ENCODE measurements at regions not wholly inside any gene's neighbourhood (a gene's known extent, or its start where the extent isn't known, plus 50 kb on each side); places are given as distances from the start of the nearest gene placed in this dataset.

DNA sequence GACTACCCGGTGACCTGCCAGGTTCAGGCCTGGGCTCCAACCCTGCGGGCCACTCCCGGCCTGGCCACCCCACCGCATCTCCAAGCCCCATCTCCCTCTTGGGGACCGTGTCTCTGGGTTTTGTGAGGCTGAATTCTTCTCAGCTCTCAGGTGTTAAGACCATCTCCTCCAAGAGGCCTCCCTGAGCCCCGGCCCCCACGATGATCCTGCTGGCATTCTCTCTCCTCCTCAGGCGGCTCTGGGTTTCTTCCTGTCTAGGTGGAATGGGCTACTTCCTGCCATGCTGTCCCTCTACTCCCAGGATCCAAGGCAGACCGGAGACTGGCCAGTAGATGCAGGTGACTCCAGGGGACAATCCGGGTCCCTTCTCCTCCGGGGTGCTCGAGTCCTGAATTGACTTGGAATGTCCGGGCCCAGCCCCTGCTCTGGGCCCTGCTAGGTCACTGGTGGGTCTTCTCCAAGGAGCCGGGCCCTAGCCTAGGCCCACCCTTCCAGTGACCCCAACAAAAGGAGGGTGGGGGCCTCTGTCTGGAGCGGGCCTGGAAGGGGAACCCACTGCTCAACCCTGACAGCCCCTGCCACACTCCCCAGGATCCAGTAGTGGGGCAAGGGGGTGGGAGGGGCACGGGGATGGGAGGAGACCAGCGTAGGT, 219.8 kb downstream of the C9orf50 start:
- DNase-seq: no peak

DNA sequence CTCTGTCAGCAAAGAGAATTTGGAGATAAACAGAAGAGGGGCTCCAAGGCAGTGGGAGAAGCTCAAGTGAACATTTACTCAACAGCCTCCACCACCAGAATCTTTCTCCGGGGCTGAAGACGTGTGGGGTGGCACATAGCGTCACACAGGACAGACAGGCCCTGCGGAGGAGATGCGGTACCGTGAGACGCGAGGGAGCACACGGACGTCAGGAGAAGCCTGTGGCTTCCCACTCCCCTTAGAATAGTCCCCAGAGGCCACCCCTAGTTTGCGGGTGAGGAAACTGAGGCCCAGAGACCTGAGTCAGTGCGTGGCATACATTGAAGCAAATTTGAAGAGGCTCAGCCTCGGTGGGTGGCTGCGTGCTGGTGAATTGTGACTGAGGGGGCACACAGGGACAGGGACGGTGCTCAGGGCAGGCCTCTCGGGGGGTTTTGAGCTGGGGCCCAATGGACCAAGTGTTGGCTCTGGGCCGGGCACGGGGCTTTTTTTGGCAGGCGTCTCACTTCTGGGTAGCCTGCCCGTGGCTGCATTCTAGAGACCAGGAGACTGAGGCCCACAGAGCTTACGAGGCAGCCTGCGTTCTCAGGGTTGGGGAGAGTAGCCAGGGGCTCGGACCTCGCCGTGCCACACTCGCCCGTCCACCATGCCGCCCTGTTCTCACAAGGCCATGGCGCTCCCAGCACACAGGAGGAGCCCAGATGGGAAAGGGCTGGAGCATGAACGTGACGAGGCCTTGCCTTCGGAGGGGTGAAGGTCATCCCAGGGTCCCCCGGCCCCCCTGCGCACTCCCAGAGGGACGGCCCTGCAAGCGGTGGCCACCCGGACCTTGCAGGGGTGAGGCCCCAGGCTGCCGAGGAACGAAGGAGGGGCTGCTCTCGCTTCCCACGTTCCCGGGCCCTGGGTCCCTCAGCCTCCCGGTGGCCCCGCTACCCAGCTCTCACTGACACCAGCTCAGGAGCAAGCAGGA, 220.6 kb downstream of the C9orf50 start:
- no peak for DNase-seq

DNA sequence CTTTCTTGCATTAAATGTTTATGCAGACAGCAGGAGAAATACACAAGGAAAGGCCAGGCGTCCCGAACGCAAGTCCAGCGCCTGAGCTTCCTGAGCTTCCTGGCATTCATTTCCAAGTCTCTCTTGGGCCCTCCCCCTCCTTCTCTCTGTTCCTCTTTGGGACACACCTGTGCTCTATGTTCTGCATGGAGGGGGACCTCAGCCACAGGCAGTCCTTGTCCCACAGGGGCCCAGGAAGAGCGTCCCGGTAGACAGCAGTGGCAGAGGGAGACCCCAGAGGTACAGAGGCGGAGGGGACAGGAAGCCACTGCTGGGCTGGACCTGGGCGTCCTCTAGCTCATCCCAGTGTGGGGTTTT, 221.3 kb downstream of the C9orf50 start:
- DNase-seq: no peak

DNA sequence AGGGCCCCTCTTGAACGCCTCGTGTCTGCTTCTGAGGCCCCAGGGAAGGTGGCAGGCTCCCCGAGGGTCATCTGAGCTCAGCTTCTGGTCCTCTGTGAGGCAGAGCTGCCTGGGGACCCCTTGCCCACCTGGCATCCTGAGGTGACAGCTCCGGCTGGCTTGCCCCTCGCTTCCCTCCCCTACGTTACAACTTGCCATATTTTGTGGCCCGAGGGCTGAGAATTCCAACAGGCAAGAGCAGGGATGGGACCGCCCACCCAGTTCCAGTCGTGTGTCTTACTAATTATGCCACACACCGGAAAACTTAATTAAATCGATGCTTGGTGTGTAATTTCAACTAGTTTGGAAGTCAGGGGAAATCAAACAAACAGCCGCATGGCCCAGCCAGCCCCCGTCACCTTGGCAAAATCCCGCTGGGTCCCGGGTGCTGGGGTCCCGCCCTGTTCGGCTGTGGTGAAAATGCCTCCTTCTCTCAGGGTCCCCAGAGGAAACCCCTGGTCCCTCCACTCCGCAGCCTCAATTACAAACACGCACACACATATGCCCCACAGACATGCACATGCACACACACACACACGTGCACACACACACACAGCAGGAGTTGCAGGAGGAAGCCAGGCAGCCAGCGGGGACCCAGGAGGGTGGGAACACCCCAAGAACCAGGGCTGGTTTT, 221.0 kb upstream of the IER5L start:
- DNase-seq: no peak

DNA sequence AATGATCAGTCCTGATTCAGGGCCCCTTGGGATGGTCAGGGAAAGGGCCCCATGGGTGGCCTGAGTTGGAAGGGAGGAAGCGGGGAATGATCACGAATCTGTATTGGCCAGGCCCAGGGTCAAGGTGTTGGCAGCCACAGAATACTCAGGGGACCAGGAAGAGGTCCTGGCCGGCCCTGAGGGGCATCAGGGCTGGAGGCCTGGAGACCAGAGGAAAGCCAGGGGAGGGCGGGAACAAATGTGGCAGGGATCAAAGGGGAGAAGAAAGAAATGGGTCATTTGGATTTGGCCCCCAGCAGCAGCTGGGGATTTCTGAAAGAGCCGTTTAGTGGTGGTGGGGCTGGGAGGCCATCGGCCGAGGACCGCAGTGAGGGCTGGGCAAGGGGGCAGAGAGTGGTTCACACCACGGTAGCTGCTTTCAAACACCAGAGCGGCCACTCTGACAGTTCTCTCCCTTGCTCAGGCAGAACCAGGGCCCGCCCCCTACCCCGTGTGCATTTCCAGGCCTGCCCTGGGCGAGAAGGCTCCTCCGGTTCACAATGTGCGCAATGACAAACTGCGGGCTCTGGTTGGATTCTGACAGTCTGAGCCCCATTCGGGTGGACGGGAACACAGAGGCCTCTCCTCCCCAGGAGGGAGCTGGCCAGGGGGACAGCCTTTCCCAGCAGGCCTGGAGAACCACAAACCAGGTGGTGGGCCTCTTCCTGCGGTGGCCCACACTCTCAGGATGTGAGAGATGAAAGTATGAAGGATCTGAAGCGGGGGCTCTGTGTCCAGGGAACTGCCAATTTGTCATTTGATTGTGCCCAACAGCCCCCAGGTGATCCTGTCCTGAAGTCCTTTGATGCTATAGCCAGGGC, 220.3 kb upstream of the IER5L start:
- DNase-seq: no peak

DNA sequence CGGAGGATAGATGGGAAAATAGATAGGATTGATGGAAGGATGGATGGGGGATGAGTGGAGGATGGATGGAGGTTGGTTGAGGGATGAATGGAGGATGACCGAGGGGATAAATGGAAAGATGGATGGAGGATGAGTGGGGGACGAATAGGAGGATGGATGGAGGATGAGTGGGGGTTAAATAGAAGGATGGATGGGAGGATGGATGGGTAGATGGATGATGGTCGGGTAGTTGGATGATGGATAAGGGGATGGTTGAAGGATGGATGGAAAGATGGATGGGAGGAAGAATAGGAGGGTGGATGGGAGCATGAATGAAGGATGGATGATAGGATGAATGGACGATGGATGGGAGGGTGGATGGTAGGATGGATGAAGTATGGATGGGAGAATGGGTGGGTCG, 219.3 kb upstream of the IER5L start:
- no peak for DNase-seq

DNA sequence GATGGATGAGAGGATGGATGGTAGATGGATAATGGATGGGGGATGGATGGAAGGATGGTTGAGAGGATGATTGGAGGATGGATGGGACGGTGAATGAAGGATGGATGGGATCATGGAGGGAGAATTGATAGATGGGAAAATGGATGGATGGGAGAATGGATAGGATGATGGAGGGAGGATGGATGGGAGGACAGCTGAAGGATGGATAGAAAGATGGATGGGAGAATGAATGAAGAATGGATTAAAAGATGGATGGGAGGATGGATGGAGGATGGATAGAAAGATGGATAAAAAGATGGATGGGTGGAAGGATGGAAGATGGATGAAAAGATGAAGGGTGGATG, 218.3 kb upstream of the IER5L start:
- no peak for DNase-seq

DNA sequence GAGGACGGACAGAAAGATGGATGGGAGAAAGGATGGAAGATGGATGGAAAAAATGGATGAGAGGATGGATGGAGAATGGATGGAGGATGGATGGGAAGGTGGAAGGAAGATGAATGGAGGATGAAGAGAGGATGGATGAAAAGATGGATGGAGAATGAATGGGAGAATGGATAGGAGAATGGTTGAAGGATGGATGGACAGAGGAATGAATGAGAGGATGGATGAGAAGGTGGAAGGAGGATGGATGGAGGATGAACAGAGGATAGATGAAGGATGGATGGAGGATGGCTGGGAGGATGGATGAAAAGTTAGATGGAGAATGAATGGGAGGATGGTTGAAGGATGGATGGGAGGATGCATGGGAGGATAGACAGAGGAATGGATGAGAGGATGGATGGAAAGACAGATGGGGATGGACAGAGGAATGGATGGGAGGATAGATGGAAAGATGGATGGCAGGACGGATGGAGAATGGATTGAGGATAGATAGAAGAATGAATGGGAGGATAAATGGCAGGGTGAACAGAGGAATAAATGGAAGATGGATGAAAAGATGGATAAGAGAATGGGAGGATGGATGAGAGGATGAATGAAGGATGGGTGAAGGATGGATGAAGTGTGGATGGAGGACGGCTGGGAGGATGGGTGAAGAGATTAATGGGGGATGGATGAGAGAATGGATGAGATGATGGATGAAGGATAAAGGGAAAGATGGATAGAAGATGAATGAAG, 217.7 kb upstream of the IER5L start:
- no peak for DNase-seq

DNA sequence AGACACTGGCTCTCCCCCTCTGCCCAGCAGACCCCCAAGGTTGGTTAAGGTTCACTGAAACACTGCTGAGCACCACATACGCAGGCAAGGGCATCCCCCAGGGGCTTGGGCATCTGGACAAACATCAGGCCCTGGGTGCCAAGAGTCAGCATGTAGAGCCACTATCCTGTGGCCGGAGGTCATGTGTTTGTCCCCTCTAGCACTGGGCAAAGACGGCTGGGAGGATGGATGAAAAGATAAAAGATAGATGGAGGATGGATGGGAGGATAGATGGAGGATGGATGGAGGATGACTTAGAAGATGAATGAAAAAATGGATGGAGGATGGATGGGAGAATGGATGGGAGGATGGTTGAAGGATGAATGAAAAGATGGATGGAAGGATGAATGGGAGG, 216.8 kb upstream of the IER5L start:
- DNase-seq: no peak

DNA sequence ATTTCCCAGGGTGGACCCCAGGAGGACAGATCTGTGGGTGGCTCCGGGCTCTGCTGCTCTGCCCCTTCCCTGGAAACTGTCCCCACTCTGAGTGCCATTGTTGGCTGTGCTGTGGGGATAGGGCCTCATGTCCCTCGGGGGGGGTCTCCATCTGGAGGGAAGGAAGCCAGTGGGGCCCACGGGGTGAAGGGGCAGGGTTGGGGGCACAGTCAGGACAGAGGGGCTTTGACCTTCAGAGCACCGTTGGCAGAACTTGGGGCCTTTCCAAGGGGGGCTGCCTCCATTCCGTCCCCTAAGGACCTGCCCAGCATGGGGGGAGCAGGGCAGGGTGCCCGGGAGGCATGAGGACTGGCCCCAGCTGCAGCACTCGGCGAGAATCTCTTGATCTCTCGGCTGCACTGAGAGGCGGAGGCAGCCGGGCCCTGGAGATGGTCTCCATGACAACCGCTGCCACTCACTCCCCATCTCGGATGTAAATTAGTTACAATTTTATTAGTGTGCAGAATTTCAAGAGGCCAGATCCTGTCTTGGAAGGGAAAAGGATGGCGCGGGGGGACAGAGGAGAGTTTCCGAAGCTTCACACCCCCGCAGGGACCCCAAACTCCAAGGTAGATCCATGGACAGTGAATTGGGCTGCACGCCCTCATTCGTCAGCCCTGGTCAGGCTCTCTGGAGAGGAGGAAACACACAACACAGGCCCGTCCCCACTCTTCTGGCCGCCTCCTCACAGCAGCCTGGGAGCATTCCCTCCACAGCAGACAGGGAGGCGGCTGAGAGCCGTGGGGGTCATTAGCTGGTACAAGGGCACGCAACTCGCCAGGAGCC, 216.2 kb upstream of the IER5L start:
- DNase-seq: no peak

DNA sequence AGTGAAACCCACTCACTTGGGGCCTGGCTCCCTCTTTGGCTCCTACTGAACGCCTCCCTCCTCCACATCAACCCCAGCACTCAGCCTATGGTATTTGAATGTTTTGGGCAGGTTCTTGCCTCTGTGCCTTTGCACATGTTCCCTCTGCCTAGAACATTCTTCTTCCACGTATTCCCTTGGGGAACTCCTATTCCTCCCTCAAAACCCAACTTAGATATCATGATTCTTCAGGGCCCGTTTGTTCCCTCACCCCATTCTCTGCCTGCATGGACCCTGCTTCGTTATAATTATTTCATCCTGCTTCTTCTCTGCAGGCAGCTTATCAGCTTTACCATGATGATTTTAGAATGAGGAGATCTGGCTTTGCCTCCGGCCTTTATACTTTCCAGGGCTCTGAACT, 215.0 kb upstream of the IER5L start:
- DNase-seq: no peak

DNA sequence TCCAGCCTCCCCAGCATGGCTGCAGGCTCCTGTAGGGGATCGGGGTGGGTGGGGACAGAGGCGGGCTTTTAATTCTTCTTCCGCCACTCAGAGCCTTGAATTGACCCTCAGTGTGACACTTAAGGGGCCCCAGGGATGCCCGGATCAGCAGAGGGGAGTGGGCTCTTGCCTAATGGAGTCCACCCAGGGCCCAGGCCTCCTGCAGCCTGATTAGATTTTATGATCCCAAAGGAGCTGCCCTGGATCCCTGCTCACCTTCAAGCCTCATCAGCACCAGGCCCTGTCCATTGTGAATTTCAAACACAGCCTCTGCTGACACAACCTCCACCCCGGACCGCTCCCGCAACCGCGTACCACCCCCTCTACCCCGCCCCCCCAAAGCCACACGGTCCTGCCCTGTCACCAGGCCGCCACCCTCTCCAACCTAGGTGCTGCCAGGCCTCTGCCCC, 214.1 kb upstream of the IER5L start:
- no peak for DNase-seq

DNA sequence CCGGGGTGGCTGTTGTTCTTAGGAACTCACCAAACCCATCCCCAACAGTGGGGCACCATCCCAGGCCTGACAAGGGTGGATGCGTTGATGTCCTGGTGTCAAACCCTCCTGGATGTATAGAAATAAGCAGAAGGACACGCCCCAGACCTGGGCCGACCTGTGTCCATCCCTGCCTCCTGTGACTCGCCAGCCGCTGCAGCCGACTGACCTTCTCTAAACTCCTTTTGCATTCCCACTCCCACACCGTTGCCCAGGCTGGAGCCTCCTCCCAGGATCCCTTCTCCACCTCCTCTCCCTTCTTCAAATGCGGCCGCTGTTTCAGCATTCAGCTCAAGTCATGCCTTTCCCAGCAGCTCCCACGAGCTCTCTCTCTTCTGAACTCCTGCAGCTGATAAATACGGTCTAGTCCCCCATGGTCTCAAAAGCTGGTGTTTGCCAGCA, 213.2 kb upstream of the IER5L start:
- DNase-seq: no peak

DNA sequence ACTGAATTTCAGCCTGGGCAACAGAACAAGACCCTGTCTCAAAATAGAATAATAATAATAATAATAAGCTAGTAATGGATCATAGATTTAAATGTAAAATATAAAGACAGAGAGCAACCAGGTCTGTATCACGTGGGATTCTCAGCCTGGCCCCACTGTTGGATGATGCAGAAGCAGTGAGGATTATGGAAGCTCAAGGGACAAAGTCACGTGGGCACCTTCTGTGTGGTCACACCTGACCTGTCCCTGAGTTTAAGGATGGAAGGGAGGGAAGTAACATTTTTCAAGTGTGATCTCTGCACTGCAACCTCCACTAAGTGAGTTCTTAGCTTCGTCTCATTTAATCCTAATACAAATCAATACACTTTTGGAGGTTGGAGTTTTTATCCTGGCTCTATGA, 212.5 kb upstream of the IER5L start:
- no peak for DNase-seq

DNA sequence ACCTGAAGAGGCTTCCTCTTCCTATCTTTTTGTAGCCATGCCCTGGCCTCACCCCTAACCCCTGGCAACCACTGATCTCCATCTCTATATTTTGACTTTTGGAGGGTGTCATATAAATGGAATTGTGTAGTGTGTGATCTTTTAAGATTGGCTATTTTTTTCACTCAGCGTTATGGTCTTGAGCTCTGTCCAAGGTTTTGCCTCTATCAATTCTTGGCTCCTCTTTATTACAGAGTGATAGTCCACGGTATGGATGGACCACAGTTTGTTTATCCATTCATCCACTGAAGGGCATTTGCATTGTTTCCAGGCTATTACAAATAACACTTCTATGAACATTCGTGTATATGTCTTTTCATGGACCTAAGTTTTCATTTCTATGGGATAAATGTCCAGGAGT, 209.8 kb upstream of the IER5L start:
- DNase-seq: no peak

DNA sequence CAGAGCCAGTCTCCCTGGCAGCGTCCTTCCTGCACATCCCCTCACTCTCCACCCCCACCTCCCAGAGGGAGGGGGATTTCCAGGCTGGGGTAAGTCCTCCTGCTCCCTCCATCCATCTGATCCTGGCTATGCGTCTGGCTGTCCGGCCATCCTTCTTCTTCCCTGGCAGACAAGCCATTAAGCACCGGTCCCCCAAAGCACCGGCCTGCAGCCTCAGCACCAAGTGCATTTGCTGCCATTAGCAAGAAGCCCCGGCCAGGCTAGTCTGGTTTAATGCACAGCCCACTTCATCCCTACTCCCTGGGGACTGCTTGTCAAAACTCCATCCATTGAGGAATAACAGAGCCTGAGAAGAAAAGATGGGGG, 208.7 kb upstream of the IER5L start:
- DNase-seq: no peak

DNA sequence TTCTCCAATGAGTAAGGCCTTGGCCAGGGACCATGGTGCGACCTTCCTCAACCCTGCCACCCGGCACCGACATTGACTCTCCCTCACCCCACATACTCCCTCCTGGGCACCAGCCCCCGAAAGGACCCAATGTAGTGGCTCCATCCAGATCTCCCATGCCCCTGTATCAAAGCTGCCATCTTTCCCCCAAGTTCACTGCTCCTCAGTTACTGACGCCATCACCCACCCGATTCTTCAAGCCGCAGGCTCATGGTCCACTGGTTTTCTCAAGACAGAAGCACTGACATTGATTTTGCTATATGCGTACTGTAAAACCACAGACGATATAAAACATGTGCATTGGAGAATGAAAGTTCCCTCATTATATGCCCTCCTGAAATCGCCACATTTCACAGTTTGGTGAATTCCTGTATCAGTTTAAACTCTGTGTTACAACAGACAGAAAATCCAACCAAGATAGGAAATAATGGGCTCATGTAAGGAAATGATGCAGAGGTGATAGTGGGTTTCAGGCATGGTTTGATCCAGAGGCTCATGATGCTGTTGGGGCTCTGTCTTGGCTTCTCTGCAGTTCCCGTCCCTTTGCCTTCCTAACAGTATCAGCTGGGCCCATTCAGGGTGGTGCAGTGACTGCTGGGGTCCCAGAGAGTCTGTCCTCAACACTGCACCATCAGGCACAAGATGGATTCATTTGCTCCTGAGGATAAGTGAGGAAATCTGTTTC, 207.3 kb upstream of the IER5L start:
- no peak for DNase-seq

DNA sequence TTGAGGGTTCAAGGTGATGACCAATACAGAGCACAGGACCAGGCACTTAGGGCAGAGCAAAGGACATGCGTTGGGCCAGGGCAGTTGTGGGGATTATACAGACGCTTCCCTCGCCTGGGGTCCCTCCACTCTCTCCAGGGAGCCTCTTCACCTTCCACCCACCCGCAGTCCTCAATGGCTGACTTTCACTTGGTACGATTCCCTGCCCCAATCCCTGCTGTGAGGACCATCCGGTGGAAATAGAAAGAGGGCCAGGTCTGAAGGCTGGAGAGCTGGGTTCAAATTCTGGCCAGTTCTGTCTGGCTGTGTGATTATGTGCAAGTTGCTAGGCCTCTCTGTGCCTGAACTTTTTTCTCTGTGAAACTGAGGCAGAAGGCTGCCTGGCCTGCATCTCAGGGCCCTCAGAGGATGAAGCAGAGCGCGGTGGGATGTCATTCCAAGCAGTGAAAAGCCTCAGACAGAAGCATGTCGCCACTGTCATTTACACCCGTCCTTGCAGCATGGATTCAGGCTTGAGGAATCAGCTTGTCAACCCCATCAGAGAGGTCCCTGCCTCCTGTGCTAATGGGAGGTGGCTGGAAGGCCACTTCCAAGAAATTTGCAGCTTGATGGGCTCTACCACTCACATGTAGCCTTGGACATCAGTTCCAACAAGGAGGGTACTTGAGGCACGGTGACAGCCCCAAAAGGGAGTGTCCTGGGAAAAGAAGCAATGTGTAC, 206.6 kb upstream of the IER5L start:
- no peak for DNase-seq

All from right lung (tissue), 2 donors.